ENCODE measurements at regions not wholly inside any gene's neighbourhood (a gene's known extent, or its start where the extent isn't known, plus 50 kb on each side); places are given as distances from the start of the nearest gene placed in this dataset.

GRCh38 chr15:62934236-62934971 is 108.1 kb upstream of the TPM1 start:
- Histone ChIP-seq H3K36me3 (ENCODE audit: insufficient read depth, low read length, poor library complexity, severe bottlenecking) (no peaks in the 10 kb centered on the region), H3K4me1 (ENCODE audit: insufficient read depth, low read length, poor library complexity, severe bottlenecking) (no peaks in the 10 kb centered on the region), H3K27ac (ENCODE audit: low read depth, low read length, poor library complexity, severe bottlenecking) (no peak overlapping the region), H3K4me3 (ENCODE audit: low read depth, low read length, poor library complexity, severe bottlenecking) (no peak overlapping the region), H3K9me3 (ENCODE audit: low read depth, low read length, poor library complexity, severe bottlenecking) (no peaks in the 10 kb centered on the region), H3K27me3 (replicated peaks; ENCODE audit: insufficient read depth, low read depth, low read length, poor library complexity) (no peaks in the 10 kb centered on the region)
- intact Hi-C loops (cut with micrococcal nuclease; ENCODE audit: unreplicated experiment), result no loop called here
- no peak for TF ChIP-seq EZH2 (IDR thresholded peaks at IDR 0.05; ENCODE audit: borderline replicate concordance, low read depth, low read length, poor library complexity, severe bottlenecking)
- no peak for TF ChIP-seq CTCF (conservative IDR thresholded peaks at IDR 0.05; ENCODE audit: low read depth, low read length)
- no TSS peak for BruUV-seq (replicated peaks)
- ChIA-PET CTCF (no interaction called here), POLR2A (ENCODE audit: low non-redundant PET) (no interaction called here)
- DNase-seq (ENCODE audit: low spot score), result no peak

DNA sequence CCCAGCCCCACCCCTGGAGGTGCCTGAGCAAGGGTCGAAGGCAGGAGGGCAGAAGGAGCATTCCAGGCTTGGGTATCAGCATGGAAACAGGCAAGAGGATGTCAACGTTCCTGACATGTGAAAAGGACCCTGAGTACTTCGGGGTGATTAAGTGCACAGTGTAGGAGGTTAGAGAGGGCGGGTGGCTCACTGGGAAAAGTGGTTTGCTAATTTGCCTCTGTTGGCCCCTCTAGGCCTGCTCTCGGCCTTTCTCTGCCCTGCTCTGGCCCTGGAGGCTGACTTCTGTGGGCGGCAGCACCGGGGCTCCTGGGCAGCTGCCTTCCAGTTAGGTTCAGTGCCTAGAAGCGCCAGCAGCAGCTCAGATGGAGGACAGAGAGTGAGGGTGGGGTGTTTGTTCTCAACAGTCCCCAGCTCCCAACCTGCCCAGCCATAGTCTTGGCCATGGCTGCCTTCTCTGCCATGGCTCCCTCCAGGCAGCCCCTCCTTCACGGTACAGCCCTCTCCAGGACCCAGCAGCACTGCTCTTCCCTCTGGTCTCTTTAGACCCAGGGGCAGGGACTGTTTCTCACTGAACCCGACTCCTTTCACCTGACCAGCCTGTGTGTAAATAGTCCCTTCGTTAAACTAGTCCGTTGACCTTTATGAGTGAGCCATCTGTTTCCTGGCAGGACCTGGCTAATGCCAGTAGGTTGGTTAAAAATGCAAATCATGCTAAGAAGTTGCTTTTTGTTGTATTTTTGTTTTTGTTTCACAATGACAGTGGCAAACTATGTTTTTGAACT is 107.1 kb upstream of the TPM1 start:
- Histone ChIP-seq H3K27ac (ENCODE audit: low read depth, low read length, poor library complexity, severe bottlenecking) (no peak overlapping the region), H3K36me3 (ENCODE audit: insufficient read depth, low read length, poor library complexity, severe bottlenecking) (no peaks in the 10 kb centered on the region), H3K4me1 (ENCODE audit: insufficient read depth, low read length, poor library complexity, severe bottlenecking) (no peaks in the 10 kb centered on the region), H3K27me3 (replicated peaks; ENCODE audit: insufficient read depth, low read depth, low read length, poor library complexity) (no peaks in the 10 kb centered on the region), H3K9me3 (ENCODE audit: low read depth, low read length, poor library complexity, severe bottlenecking) (no peaks in the 10 kb centered on the region), H3K4me3 (ENCODE audit: low read depth, low read length, poor library complexity, severe bottlenecking) (no peak overlapping the region)
- ChIA-PET CTCF (no interaction called here), POLR2A (ENCODE audit: low non-redundant PET) (no interaction called here)
- no TSS peak for BruUV-seq (replicated peaks)
- no peak for DNase-seq (ENCODE audit: low spot score)
- intact Hi-C loops (cut with micrococcal nuclease; ENCODE audit: unreplicated experiment), result no loop called here
- TF ChIP-seq CTCF (conservative IDR thresholded peaks at IDR 0.05; ENCODE audit: low read depth, low read length) (no peak), EZH2 (IDR thresholded peaks at IDR 0.05; ENCODE audit: borderline replicate concordance, low read depth, low read length, poor library complexity, severe bottlenecking) (no peak)

DNA sequence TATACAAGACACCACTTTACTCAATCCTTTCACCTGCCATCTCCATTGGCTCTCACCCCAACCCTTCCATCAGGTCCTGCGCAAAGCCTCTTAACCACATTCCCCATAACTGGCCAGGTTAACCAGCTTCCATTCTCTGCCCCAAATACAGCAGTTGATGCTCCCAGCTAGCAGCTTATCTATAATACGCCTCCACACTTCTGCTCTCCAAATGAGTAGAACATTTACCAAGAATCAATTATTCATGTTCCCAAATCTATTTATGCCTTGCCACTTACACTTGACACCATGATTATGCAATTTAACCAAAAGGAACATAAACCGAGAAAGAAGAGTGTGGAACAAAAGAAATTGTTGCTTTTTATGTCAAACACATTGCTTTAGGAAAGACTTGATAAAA is 103.7 kb upstream of the TPM1 start:
- ChIA-PET CTCF (no interaction called here), POLR2A (ENCODE audit: low non-redundant PET) (interaction anchor here (0.5 kb wide), 1 partner anchor 37 kb away, joined by 3 read pairs; no protein-coding TSS in a partner anchor)
- no peaks in the 10 kb centered on the region for H3K9me3 ChIP-seq (ENCODE audit: low read depth, low read length, poor library complexity, severe bottlenecking)
- TF ChIP-seq EZH2 (IDR thresholded peaks at IDR 0.05; ENCODE audit: borderline replicate concordance, low read depth, low read length, poor library complexity, severe bottlenecking) (no peak), CTCF (conservative IDR thresholded peaks at IDR 0.05; ENCODE audit: low read depth, low read length) (no peak)
- H3K4me1 ChIP-seq (ENCODE audit: insufficient read depth, low read length, poor library complexity, severe bottlenecking), result no peaks in the 10 kb centered on the region
- DNase-seq (ENCODE audit: low spot score), result no peak
- no peaks in the 10 kb centered on the region for H3K27me3 ChIP-seq (replicated peaks; ENCODE audit: insufficient read depth, low read depth, low read length, poor library complexity)
- H3K36me3 ChIP-seq (ENCODE audit: insufficient read depth, low read length, poor library complexity, severe bottlenecking), result no peaks in the 10 kb centered on the region
- no peak overlapping the region for H3K27ac ChIP-seq (ENCODE audit: low read depth, low read length, poor library complexity, severe bottlenecking)
- intact Hi-C loops (cut with micrococcal nuclease; ENCODE audit: unreplicated experiment), result no loop called here
- BruUV-seq (replicated peaks), result no TSS peak
- H3K4me3 ChIP-seq (ENCODE audit: low read depth, low read length, poor library complexity, severe bottlenecking), result no peak overlapping the region

Data from A673 (cell line).